GM12864 (cell line): ENCODE measurements at regions not wholly inside any gene's neighbourhood (a gene's known extent, or its start where the extent isn't known, plus 50 kb on each side); places are given as distances from the start of the nearest gene placed in this dataset.

Source experiments
- DNase-seq: peaks from one replicate; pipeline ENCODE4 v3.0.0-alpha.2; 2011; ENCODE audit warnings: low read depth
- H3K4me3 ChIP-seq: 2 replicates; pipeline ENCODE4 v1.5.1; 2011; ENCODE audit warnings: mild to moderate bottlenecking, low read depth, low read length, control low read depth
- CTCF ChIP-seq: IDR thresholded peaks from 2 replicates; pipeline ENCODE4 v1.5.1; 2011; ENCODE audit warnings: low read depth, mild to moderate bottlenecking, moderate library complexity, low read length, control low read depth, inconsistent platforms; ENCODE audit errors: missing control alignments

- no peak for TF ChIP-seq CTCF
- no peak for DNase-seq
- H3K4me3 ChIP-seq, result no peak overlapping the region
Observed at GRCh38 chr16:7113949-7114348, 218.7 kb upstream of the RBFOX1 start.

GRCh38 chr16:7113395-7113794 is 219.2 kb upstream of the RBFOX1 start:
- H3K4me3 ChIP-seq, result no peak overlapping the region
- no peak for TF ChIP-seq CTCF
- DNase-seq, result no peak

- no peak overlapping the region for H3K4me3 ChIP-seq
- no peak for TF ChIP-seq CTCF
- no peak for DNase-seq
Observed at GRCh38 chr16:7111265-7111664, 221.4 kb upstream of the RBFOX1 start.

GRCh38 chr16:7107436-7107835 is 225.2 kb upstream of the RBFOX1 start:
- TF ChIP-seq CTCF, result no peak
- DNase-seq, result no peak
- no peak overlapping the region for H3K4me3 ChIP-seq

GRCh38 chr16:7103056-7103455 is 229.6 kb upstream of the RBFOX1 start:
- TF ChIP-seq CTCF, result no peak
- DNase-seq, result no peak
- no peak overlapping the region for H3K4me3 ChIP-seq

- no peak overlapping the region for H3K4me3 ChIP-seq
- no peak for TF ChIP-seq CTCF
- DNase-seq, result no peak
Observed at GRCh38 chr16:7101054-7101453, 231.6 kb upstream of the RBFOX1 start.

GRCh38 chr16:7097518-7097917 is 235.1 kb upstream of the RBFOX1 start:
- TF ChIP-seq CTCF, result no peak
- H3K4me3 ChIP-seq, result no peak overlapping the region
- DNase-seq, result no peak
